ENCODE measurements at regions not wholly inside any gene's neighbourhood (a gene's known extent, or its start where the extent isn't known, plus 50 kb on each side); places are given as distances from the start of the nearest gene placed in this dataset.

- no peak for TF ChIP-seq CTCF (IDR thresholded peaks at IDR 0.05)
Observed at GRCh38 chr11:71355281-71355680, 92.9 kb downstream of the DHCR7 start.

GRCh38 chr11:71354394-71355105 is 93.6 kb downstream of the DHCR7 start:
- TF ChIP-seq CTCF (IDR thresholded peaks at IDR 0.05) = no peak

GRCh38 chr11:71352748-71353147 is 95.4 kb downstream of the DHCR7 start:
- TF ChIP-seq CTCF (IDR thresholded peaks at IDR 0.05) = no peak

GRCh38 chr11:71352226-71352625 is 96.0 kb downstream of the DHCR7 start:
- no peak for TF ChIP-seq CTCF (IDR thresholded peaks at IDR 0.05)

- no peak for TF ChIP-seq CTCF (IDR thresholded peaks at IDR 0.05)
Observed at GRCh38 chr11:71349627-71350026, 97.2 kb upstream of the SHANK2 start.

GRCh38 chr11:71343828-71344400 is 91.5 kb upstream of the SHANK2 start:
- peak; percentile 38; the same call in 1 of the 2 replicates for TF ChIP-seq CTCF (IDR thresholded peaks at IDR 0.05)

- TF ChIP-seq CTCF (IDR thresholded peaks at IDR 0.05) = peak; percentile 76
Observed at GRCh38 chr11:71342951-71343827, 90.8 kb upstream of the SHANK2 start.
